ENCODE measurements at regions not wholly inside any gene's neighbourhood (a gene's known extent, or its start where the extent isn't known, plus 50 kb on each side); places are given as distances from the start of the nearest gene placed in this dataset.

DNA sequence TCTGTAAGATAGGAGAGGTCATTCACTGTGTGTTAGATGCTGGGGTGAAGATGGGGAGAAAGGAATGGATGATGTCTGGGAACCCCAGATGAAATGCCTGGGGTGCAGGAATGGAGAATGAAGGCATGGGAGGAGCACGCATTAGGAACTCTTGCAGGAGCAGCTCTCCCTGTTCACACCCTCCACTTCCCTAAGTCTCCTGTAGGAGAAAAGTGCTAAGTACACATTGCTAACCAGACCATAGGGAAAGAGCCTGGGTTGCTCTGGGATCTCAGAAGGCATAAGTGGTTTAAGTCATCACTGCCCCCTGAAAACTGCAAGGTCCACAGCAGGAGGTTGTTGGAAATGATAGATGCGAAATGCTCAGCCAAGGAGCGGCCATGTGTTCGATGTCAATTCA is 163.1 kb downstream of the SEC61B start:
- Histone ChIP-seq H4K8ac (replicated peaks; ENCODE audit: insufficient read length, low read depth, low read length) (no peak overlapping the region), H3K79me1 (ENCODE audit: insufficient read depth, low read depth, low read length, poor library complexity, severe bottlenecking) (no peaks in the 10 kb centered on the region), H3K9ac (ENCODE audit: extremely low read depth, insufficient read length, low read length) (no peak overlapping the region), H4K20me1 (ENCODE audit: control insufficient read depth, insufficient read depth, insufficient read length) (no peaks in the 10 kb centered on the region), H4K5ac (ENCODE audit: insufficient read length, low read depth, low read length) (no peak overlapping the region), H3K4ac (ENCODE audit: low read depth, low read length) (no peak overlapping the region), H3K23ac (ENCODE audit: insufficient read length, low read depth, low read length) (no peak overlapping the region), H2BK5ac (ENCODE audit: insufficient read length, low read length) (no peak overlapping the region), H3K27ac (ENCODE audit: insufficient read length, low read depth, low read length) (no peak overlapping the region), H3K79me2 (ENCODE audit: insufficient read depth, low read length) (no peaks in the 10 kb centered on the region), H2BK12ac (ENCODE audit: insufficient read length, low read depth, low read length) (no peak overlapping the region), H2BK15ac (ENCODE audit: low read depth, low read length) (no peak overlapping the region), H3K4me2 (ENCODE audit: insufficient read depth, insufficient read length, low read length) (no peak overlapping the region), H4K91ac (ENCODE audit: insufficient read length, low read depth, low read length) (no peak overlapping the region), H3K23me2 (ENCODE audit: insufficient read length, low read depth, low read length, poor library complexity, severe bottlenecking) (no peaks in the 10 kb centered on the region), H3K4me1 (ENCODE audit: insufficient read depth, low read length) (no peaks in the 10 kb centered on the region; the same call in 1 of the 2 replicates), H2AK5ac (ENCODE audit: insufficient read length, low read length) (no peak overlapping the region), H3K14ac (ENCODE audit: insufficient read depth, low read length) (no peak overlapping the region), H2BK120ac (ENCODE audit: low read depth, low read length, poor library complexity, severe bottlenecking) (no peak overlapping the region), H3K18ac (ENCODE audit: insufficient read length, low read depth, low read length) (no peak overlapping the region), H3K9me3 (ENCODE audit: control insufficient read depth, low read depth, low read length) (no peaks in the 10 kb centered on the region), H3K56ac (ENCODE audit: insufficient read length, low read depth, low read length) (no peak overlapping the region), H2AFZ (ENCODE audit: low read length) (no peak overlapping the region), H3T11ph (ENCODE audit: low read length) (no peak overlapping the region), H3K27me3 (ENCODE audit: insufficient read depth, low read length) (no peaks in the 10 kb centered on the region), H2BK20ac (ENCODE audit: low read depth, low read length, poor library complexity, severe bottlenecking) (no peak overlapping the region)
- no peak for DNase-seq
- TF ChIP-seq, protein P1, sequence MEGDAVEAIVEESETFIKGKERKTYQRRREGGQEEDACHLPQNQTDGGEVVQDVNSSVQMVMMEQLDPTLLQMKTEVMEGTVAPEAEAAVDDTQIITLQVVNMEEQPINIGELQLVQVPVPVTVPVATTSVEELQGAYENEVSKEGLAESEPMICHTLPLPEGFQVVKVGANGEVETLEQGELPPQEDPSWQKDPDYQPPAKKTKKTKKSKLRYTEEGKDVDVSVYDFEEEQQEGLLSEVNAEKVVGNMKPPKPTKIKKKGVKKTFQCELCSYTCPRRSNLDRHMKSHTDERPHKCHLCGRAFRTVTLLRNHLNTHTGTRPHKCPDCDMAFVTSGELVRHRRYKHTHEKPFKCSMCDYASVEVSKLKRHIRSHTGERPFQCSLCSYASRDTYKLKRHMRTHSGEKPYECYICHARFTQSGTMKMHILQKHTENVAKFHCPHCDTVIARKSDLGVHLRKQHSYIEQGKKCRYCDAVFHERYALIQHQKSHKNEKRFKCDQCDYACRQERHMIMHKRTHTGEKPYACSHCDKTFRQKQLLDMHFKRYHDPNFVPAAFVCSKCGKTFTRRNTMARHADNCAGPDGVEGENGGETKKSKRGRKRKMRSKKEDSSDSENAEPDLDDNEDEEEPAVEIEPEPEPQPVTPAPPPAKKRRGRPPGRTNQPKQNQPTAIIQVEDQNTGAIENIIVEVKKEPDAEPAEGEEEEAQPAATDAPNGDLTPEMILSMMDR (conservative IDR thresholded peaks at IDR 0.05) = peak; percentile 26; the same call in 1 of the 3 replicates
- H3K9me3 Mint-ChIP-seq = no peaks in the 10 kb centered on the region; a peak in 1 of 5 replicates
- no peaks in the 10 kb centered on the region for H3K27me3 Mint-ChIP-seq (ENCODE audit: low read depth)
- H3K4me1 Mint-ChIP-seq = peaks cover 3 to 5% of the 10 kb centered on the region in 2 experiments; a peak in 2 of 4 replicates
- WGBS (ENCODE audit: extremely low coverage, insufficient read length, low lambda C conversion rate) = no CpG with 5 or more reads among the region's 4 CpGs
- no peak overlapping the region for H3K4me3 Mint-ChIP-seq
- no peak overlapping the region for H3K27ac Mint-ChIP-seq
- H3K36me3 Mint-ChIP-seq (ENCODE audit: insufficient read depth in 1 of 3, low read depth in 3 of 3) = no peaks in the 10 kb centered on the region
